GM12872 (cell line): ENCODE measurements at regions not wholly inside any gene's neighbourhood (a gene's known extent, or its start where the extent isn't known, plus 50 kb on each side); places are given as distances from the start of the nearest gene placed in this dataset.

ENCODE experiments used
- TF ChIP-seq, protein P1 (sequence below): IDR thresholded peaks from 3 replicates; pipeline ENCODE4 v1.5.1; 2011; ENCODE audit warnings: low read depth, mild to moderate bottlenecking, low read length, moderate library complexity; ENCODE audit not compliant: insufficient read depth

DNA sequence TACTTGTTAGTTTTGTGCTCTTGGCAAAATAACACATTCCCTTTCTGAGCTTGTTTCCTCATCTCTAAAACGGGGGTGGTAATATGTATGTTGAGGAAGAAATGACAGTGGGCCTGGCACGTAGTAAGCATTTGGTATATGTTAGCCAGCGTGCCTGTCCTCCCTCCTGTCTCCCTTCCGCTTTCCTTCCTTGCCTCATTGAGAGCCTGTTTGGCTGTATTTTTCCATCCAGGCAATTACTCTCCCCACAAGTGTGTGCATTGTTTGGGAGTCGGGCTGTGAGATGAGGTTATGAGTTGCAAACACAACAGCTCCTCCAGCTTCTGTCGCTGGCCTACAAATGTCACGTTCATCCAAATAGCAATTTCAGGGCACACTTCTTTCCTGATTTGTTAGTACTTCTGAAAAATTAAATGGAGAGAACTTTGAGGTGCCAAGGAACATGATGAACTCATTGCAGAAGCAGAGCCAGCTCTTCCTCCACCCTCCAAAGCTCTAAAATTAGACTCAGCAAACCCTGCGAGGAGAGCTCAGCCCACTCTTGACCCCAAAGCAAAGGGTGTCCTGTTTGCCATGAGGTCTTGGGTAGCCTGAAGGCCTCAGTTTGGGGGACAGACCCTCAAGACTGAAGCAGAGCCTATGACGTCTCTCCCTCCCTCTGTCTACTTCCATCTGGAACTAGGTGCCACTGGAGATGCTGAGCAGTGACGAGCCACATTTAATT is 50.7 kb upstream of the TOX2 start:
- TF ChIP-seq, protein P1, sequence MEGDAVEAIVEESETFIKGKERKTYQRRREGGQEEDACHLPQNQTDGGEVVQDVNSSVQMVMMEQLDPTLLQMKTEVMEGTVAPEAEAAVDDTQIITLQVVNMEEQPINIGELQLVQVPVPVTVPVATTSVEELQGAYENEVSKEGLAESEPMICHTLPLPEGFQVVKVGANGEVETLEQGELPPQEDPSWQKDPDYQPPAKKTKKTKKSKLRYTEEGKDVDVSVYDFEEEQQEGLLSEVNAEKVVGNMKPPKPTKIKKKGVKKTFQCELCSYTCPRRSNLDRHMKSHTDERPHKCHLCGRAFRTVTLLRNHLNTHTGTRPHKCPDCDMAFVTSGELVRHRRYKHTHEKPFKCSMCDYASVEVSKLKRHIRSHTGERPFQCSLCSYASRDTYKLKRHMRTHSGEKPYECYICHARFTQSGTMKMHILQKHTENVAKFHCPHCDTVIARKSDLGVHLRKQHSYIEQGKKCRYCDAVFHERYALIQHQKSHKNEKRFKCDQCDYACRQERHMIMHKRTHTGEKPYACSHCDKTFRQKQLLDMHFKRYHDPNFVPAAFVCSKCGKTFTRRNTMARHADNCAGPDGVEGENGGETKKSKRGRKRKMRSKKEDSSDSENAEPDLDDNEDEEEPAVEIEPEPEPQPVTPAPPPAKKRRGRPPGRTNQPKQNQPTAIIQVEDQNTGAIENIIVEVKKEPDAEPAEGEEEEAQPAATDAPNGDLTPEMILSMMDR: no peak

DNA sequence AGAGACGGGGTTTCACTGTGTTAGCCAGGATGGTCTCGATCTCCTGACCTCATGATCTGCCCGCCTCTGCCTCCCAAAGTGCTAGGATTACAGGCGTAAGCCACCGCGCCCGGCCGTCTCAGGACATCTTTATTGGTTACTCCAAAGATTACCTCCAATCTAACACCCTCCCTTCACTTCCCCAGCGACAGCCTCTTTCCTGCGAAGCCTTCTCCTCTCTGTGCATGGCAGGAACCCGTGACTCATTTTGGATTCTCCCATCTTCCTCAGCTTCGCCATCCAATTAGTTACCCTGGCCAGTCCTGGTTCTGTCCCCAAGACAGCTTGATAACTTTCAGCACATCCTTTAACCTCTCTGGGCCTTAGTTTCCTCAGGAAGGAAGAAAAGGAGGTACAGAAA is 51.3 kb upstream of the TOX2 start:
- TF ChIP-seq, protein P1: no peak

DNA sequence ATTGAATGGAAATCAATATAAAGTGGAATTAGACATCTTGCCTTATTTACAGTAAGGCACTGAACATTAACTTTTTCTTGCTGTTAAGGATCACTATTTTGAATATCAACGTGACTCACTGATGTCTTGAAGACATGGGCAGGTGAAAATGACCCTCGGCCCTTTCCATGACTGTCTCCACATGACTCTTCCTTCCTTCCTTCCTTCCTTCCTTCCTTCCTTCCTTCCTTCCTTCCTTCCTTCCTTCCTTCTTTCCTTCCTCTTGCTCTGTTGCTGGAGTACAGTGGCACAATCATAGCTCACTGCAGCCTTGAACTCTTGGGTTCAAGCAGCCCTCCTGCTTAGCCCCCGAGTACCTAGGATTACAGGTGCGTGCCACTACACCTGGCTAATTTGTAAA is 52.2 kb upstream of the TOX2 start:
- TF ChIP-seq, protein P1: no peak

DNA sequence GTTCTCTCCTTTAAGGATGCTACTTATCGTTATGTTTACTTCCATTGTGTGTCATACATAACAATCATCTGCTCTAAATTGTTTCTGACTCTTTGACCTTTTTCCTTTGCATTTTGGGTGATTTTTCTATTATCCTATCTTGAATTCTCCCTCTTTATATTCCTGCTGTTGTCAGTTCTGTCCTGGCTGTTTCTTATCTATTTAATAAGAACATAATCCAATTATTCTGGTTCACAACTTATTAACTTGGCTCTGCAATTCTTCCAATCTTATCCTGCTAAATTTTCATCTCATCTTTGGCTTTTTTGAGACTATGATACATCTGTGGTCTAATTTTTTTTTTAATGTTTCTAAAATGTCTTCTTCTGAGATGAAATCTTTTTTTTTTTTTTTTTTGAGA is 54.7 kb upstream of the TOX2 start:
- TF ChIP-seq, protein P1: no peak

DNA sequence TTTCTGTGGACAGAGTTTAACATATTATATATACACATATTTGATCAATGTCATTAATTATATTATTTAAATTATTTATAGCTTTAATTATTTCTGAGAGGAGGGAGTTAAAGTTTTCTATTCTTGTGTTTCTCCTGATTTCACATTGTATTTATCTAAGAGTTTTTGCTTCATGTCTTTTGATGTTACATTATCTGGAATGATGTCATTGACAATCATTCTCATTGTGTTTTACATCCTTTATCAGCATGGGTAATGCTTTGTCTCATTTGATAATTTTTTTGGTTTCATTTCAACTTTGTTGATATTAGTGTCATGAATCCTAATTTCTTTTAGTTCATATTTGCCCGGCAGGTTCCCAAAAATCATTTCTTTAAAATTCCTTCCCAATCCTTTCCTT is 56.7 kb upstream of the TOX2 start:
- TF ChIP-seq, protein P1: no peak

DNA sequence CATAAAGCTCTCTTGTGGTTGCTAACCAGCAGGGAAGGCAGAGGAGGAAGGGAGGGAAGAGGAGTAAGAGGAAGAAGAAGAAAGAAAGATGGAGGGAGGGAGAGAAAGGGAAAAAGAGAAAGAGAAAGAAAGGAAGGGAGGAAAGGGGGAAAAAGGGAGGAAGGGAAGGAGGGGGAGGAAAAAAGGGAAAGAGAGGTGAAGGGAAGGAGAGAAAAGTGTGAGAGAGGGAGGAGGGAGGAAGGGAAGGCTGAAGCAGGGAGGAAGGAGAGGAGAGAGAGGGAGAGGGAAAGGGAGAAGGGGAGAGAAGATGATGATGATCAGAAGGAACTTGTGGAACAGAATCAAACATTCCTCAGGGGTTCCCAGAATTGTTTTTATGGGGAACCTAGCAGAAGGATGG is 57.5 kb upstream of the TOX2 start:
- TF ChIP-seq, protein P1: no peak

DNA sequence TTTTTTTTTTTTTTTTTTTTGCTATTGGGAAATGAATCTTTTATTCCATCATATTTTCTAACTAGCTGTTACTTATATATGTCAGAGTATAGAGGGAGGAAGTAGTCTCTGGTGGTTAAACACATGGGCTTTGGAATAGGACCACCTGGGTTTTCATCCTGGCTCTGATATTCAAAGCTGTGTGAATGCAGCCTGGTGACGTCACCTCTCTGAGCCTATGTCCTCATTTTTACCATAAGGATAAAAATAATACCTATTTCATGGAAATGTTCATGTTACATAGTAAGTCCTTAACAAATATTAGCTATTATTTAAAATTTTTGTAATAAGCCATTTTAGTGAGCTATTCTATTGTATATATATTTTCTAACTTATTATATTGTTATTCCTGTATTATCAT is 58.8 kb upstream of the TOX2 start:
- TF ChIP-seq, protein P1: no peak

DNA sequence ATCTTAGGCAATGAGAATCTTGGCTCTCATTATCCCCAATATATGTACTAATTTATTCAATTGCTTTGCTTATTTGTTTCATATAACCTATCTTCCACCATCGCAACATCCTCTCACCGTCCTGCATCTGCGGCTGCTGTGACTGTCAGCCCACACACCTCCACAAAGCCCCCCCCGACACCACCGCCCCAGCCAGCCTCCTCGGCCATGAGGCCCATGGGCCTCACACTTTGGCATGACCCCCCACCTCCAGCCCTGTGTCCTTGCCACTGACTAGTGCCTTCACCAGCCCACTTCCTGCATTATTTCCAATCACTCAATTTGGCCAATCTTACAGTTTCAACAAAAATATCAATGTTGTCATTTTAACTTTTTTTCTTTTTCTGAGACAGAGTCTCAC is 60.7 kb upstream of the TOX2 start:
- TF ChIP-seq, protein P1: no peak
